T-helper 1 cell treated with Interleukin-12 subunit alpha and Interleukin-12 subunit beta and Interleukin-4 antibody, amounts not matched to agents 30 μg/mL and 1 μg/mL, for 36 hours (primary cell): ENCODE measurements at regions not wholly inside any gene's neighbourhood (a gene's known extent, or its start where the extent isn't known, plus 50 kb on each side); places are given as distances from the start of the nearest gene placed in this dataset.

Source experiments
- H3K27ac Mint-ChIP-seq: one replicate; pipeline ENCODE4 v1.8.0; 2021; ENCODE audit warnings: mild to moderate bottlenecking, mixed read lengths
- H3K27me3 Mint-ChIP-seq: one replicate; pipeline ENCODE4 v1.8.0; 2021; ENCODE audit warnings: low read depth, mixed read lengths
- H3K36me3 Mint-ChIP-seq: one replicate; pipeline ENCODE4 v1.8.0; 2021; ENCODE audit warnings: low read depth, mixed read lengths
- H3K4me1 Mint-ChIP-seq: one replicate; pipeline ENCODE4 v1.8.0; 2021; ENCODE audit warnings: low read depth, mixed read lengths
- H3K4me3 Mint-ChIP-seq: one replicate; pipeline ENCODE4 v1.8.0; 2021; ENCODE audit warnings: mild to moderate bottlenecking, moderate library complexity, mixed read lengths
- H3K9me3 Mint-ChIP-seq: one replicate; pipeline ENCODE4 v1.8.0; 2021; ENCODE audit warnings: mixed read lengths

DNA sequence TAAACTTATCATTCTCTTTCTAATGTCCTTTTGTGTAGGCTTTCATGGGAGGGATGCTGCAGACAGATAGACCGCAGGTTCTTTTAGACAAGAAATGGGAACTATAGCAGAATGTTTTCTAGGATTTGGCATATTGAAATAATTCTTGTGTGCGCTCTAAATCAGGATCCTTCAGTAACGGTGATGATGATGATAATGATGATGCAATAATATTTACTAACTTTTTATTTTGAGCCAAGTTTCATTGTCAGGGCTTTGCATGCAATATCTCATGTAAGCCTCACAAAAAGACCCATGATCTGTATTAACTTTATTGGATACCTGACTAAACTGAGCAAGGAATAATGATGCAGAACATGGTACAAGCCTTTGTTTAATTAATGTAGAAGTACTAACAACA, 280.1 kb downstream of the HAO1 start:
- Mint-ChIP-seq H3K27me3 (no peaks in the 10 kb centered on the region), H3K36me3 (no peaks in the 10 kb centered on the region), H3K4me3 (no peak overlapping the region), H3K27ac (no peak overlapping the region), H3K9me3 (peaks cover 5% of the 10 kb centered on the region), H3K4me1 (no peaks in the 10 kb centered on the region)

DNA sequence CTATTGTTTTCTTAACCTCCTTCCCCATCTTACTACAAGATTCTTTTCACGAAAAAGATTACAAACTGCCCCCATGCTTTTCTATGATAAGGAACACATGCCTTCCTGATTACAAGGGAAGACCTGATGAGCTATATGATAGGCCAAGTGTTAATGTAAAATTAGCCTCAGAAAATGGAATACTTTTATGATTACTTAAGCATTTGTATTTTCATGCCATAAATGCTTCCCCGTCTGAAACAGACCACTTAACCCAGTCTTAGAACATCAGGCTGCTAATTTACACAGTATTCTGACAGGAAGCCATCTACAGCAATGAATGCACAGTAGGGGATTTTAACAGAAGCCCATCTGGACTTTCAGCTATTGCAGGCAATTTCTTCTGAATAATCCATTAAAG, 274.9 kb downstream of the HAO1 start:
- Mint-ChIP-seq H3K4me3 (no peak overlapping the region), H3K27me3 (no peaks in the 10 kb centered on the region), H3K9me3 (peaks cover 17% of the 10 kb centered on the region), H3K36me3 (no peaks in the 10 kb centered on the region), H3K27ac (no peak overlapping the region), H3K4me1 (no peaks in the 10 kb centered on the region)

DNA sequence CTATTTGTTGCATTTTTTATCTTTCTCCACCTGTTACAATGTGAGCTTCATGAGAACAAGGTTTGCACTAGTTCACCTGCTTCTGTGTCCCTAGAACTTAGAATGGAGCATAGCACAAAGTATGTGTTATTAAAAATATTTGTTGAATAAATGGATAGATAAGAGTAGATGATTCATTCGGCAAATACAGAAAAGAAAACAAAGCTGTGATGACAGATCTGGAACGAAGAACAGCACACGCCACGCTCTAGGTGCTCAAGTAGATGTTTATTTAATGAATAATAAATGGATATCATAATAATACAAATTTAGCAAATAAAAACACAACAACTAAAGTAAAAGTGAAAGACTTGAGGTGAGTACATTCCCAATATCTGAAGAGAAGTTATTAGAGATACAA, 273.1 kb downstream of the HAO1 start:
- Mint-ChIP-seq H3K27ac (no peak overlapping the region), H3K4me3 (no peak overlapping the region), H3K27me3 (no peaks in the 10 kb centered on the region), H3K36me3 (no peaks in the 10 kb centered on the region), H3K9me3 (peaks cover 16% of the 10 kb centered on the region), H3K4me1 (no peaks in the 10 kb centered on the region)

DNA sequence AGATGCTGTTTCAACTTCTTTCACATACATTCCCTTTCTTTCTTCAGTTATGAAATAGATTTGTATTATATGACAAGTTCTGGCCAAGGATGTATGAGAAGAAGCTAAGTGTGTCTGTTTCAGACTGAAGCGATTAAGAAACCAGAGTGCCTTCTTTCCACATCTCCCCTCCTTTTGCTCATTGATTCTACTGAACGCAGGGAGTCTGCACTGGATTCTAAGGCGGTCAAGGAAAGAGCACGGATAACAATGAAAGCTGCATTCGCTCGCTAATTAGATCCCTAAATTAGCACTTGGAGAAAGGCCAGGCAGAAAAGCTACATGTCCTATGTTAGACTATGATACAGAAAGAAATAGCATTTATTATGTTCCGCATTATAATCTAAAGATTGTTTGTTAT, 267.7 kb downstream of the HAO1 start:
- Mint-ChIP-seq H3K9me3 (peaks cover 3% of the 10 kb centered on the region), H3K4me3 (no peak overlapping the region), H3K27me3 (no peaks in the 10 kb centered on the region), H3K27ac (no peak overlapping the region), H3K36me3 (no peaks in the 10 kb centered on the region), H3K4me1 (no peaks in the 10 kb centered on the region)

DNA sequence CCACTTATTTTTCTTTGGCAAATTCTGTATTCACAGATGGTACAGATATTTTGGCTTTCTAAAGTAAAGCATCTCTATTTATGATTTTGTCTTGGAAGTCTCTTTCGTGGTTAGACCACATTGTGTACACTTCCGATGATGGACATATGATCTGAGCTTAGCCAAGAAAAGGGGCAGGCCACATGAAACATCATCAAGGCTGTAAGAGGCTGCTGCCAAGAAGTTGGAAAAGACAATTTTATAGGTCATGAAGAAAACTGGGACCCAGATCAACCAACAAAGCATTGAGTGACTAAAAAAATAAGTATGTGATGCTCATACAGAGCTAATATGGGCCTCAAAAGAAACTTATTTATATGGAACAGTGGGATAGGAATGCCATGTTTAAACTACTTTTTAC, 266.4 kb downstream of the HAO1 start:
- Mint-ChIP-seq H3K27me3 (no peaks in the 10 kb centered on the region), H3K27ac (no peak overlapping the region), H3K4me1 (no peaks in the 10 kb centered on the region), H3K36me3 (no peaks in the 10 kb centered on the region), H3K9me3 (peaks cover 3% of the 10 kb centered on the region), H3K4me3 (no peak overlapping the region)

DNA sequence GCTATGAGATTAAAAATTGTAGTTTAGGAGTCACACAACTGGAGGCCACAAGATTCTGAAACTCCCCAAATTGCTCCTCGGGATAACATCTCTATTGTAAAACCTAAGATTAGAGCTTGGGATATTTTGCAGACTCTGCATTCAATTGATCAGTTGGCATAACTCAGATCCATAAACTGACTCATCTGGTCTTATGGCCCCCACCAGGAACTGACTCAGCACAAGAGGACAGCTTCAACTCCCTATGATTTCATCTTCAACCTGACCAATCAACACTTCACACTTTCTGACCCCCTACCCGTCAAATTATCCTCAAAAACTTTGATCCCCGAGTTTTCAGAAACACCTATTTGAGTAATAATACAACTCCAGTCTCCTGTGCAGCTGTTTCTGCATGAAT, 257.3 kb downstream of the HAO1 start:
- no peaks in the 10 kb centered on the region for H3K27me3 Mint-ChIP-seq
- H3K36me3 Mint-ChIP-seq: no peaks in the 10 kb centered on the region
- H3K4me3 Mint-ChIP-seq: no peak overlapping the region
- no peaks in the 10 kb centered on the region for H3K9me3 Mint-ChIP-seq
- H3K4me1 Mint-ChIP-seq: no peaks in the 10 kb centered on the region
- no peak overlapping the region for H3K27ac Mint-ChIP-seq

DNA sequence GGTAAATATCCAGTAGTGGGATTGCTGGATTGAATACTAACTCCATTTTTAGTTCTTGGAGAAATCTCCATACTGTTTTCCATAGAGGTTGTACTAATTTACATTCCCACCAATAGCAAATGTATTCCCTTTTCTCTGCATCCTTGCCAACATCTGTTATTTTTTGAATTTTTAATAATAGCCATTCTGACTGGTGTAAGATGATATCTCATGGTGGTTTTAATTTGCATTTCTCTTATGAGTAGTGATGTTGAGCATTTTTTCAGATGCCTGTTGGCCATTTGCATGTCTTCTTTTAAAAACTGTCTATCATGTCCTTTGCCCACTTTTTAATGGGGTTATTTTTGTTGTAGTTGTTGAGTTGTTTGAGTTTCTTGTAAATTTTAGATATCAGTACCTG, 253.2 kb downstream of the HAO1 start:
- H3K4me1 Mint-ChIP-seq: no peaks in the 10 kb centered on the region
- H3K36me3 Mint-ChIP-seq: no peaks in the 10 kb centered on the region
- H3K9me3 Mint-ChIP-seq: peaks cover 7% of the 10 kb centered on the region
- no peak overlapping the region for H3K4me3 Mint-ChIP-seq
- no peak overlapping the region for H3K27ac Mint-ChIP-seq
- H3K27me3 Mint-ChIP-seq: no peaks in the 10 kb centered on the region

DNA sequence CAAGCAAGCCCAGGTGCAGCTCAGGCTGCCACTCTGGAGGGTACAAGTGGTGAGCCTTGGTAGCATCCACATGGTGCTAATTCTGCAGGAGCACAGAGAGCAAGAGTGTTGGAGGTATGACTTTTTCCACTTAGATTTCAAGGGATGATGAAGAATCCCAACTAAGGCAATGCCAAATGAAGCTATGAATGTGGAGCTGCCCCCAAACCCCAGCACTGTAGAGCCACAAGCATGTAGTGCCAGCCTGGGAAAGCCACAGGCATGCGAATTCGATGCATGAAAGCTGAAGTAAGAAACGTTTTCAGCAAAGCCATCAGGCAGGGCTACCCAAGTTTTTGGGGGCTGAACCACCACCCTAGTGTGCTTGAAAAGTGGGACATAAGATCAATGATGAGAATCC, 251.1 kb downstream of the HAO1 start:
- H3K27me3 Mint-ChIP-seq: no peaks in the 10 kb centered on the region
- no peak overlapping the region for H3K27ac Mint-ChIP-seq
- no peaks in the 10 kb centered on the region for H3K36me3 Mint-ChIP-seq
- H3K4me1 Mint-ChIP-seq: no peaks in the 10 kb centered on the region
- H3K9me3 Mint-ChIP-seq: peaks cover 7% of the 10 kb centered on the region
- H3K4me3 Mint-ChIP-seq: no peak overlapping the region

DNA sequence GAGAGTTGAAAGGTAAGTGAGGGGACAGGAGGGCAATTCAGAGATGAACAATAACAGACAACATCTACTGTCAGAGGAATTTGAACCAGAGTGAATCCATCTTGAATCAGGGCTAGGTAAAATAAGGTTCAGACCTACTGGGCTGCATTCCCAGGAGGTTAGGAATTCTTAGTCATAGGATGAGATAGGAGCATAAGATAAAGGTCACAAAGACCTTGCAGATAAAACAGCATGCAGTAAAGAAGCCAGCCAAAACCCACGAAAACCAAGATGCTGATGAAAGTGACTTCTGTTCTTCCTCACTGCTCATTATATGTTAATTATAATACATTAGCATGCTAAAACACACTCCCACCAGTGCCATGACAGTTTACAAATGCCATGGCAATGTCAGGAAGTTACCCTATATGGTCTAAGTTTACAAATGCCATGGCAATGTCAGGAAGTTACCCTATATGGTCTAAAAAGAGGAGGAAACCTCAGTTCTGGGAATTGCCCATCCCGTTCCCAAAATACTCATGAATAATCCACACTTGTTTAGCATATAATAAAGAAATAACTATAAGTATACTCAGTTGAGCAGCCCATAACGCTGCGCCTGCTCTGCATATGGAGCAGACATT, 248.5 kb downstream of the HAO1 start:
- H3K4me1 Mint-ChIP-seq: no peaks in the 10 kb centered on the region
- H3K36me3 Mint-ChIP-seq: no peaks in the 10 kb centered on the region
- H3K27me3 Mint-ChIP-seq: no peaks in the 10 kb centered on the region
- no peak overlapping the region for H3K4me3 Mint-ChIP-seq
- no peak overlapping the region for H3K27ac Mint-ChIP-seq
- H3K9me3 Mint-ChIP-seq: peaks cover 7% of the 10 kb centered on the region

DNA sequence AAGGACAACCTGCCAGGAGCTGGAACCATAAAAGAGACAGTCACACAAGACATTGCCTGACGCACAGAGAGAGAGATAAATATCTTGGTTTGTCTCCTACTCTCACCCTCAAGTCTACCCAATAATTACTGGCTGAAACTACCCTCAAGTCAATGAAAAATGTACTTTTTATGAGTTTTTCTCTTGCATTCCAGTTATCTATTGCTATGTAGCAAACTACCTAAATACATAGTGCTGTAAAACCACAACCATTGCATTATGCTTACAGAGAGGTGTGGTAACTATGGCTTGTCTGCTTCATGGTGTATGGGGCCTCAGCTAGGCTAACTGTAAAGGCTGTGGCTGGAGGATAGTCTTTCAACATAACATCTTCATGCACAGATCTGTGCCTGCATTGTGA, 247.8 kb downstream of the HAO1 start:
- Mint-ChIP-seq H3K4me1 (no peaks in the 10 kb centered on the region), H3K27ac (no peak overlapping the region), H3K9me3 (peaks cover 7% of the 10 kb centered on the region), H3K36me3 (no peaks in the 10 kb centered on the region), H3K27me3 (no peaks in the 10 kb centered on the region), H3K4me3 (no peak overlapping the region)

DNA sequence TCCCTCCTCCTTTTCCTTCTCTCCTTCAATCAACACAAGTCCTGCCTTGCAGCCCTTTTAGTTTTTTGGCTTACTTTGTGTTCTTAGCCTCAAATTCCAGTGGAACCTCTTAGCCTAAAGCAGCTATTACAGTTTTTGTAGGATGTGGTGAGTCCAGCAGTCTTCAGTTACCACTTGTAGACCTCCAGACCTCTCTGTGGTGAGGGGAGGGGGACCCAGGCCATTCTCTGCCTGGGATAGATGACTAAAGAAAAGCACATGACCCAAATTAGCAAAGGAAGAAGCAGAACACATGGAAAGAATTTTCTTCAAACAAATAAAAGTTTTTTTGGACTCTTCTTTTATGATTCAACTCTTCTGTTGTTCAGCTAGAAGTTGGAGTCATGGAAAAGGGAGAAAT, 246.5 kb downstream of the HAO1 start:
- Mint-ChIP-seq H3K27ac (no peak overlapping the region), H3K4me1 (no peaks in the 10 kb centered on the region), H3K9me3 (peaks cover 3% of the 10 kb centered on the region), H3K36me3 (no peaks in the 10 kb centered on the region), H3K4me3 (no peak overlapping the region), H3K27me3 (no peaks in the 10 kb centered on the region)

DNA sequence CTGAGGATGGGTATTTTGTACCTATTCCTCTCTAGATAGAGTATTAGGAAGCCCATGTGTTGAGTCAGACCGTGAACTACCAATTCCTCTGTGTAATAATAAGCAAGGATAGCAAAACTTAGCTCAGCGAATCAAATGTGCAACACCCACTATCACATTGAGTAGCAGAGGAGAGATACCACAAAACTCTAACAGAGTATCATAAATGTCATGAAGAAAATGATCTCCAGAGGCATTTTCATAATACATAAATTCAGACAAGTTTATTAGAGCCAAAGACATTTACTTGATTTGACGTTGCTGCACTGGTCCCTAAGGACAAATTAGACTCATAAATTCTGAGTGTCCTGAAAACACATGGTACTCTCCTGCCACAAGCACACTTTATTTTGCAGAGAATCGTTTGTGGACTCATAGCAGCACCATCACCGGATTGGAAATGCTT, 245.2 kb downstream of the HAO1 start:
- Mint-ChIP-seq H3K27ac (no peak overlapping the region), H3K9me3 (no peaks in the 10 kb centered on the region), H3K4me3 (no peak overlapping the region), H3K4me1 (no peaks in the 10 kb centered on the region), H3K36me3 (no peaks in the 10 kb centered on the region), H3K27me3 (no peaks in the 10 kb centered on the region)

DNA sequence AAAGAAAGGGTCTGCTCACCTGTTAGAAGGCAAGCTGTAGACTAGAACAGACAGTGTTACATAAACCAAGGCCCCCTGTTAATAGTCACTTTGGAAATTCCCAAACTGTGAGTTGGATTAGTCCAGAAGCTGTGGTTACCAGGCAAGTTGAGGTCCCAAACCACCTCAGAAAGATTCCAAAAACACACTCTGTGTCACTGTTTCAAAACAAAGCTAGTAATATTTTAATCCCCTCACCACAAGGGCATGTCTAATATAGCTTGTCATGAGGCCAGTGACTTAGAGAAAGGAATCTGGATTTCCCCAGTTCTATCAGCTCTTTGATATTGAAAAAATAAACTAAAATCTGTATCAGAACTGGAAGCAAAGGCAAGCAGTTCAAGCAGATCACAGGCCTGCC, 244.6 kb downstream of the HAO1 start:
- Mint-ChIP-seq H3K4me3 (no peak overlapping the region), H3K27ac (no peak overlapping the region), H3K4me1 (no peaks in the 10 kb centered on the region), H3K27me3 (no peaks in the 10 kb centered on the region), H3K36me3 (no peaks in the 10 kb centered on the region), H3K9me3 (peaks cover 1% of the 10 kb centered on the region)

DNA sequence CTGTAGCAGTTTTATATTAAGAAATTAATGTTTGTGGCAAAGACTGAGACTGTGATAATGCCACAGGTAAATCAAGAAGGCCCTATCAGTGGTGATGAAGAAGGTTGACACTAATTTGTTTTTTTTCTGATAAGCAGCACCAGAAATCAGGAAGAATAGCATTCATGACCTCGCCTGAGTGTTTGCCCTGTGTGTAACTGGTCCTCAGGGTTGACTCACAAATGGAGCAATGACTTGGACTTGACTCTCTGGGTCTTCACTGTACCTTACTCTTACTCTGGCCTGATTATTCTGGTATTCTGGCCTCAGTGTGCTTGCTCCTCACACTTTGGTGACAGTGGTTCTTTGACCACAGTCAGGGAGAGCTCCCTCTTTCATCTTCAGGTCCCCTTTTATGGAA, 243.9 kb downstream of the HAO1 start:
- no peaks in the 10 kb centered on the region for H3K4me1 Mint-ChIP-seq
- H3K9me3 Mint-ChIP-seq: peaks cover 4% of the 10 kb centered on the region
- H3K36me3 Mint-ChIP-seq: no peaks in the 10 kb centered on the region
- H3K27me3 Mint-ChIP-seq: no peaks in the 10 kb centered on the region
- H3K4me3 Mint-ChIP-seq: no peak overlapping the region
- H3K27ac Mint-ChIP-seq: no peak overlapping the region

DNA sequence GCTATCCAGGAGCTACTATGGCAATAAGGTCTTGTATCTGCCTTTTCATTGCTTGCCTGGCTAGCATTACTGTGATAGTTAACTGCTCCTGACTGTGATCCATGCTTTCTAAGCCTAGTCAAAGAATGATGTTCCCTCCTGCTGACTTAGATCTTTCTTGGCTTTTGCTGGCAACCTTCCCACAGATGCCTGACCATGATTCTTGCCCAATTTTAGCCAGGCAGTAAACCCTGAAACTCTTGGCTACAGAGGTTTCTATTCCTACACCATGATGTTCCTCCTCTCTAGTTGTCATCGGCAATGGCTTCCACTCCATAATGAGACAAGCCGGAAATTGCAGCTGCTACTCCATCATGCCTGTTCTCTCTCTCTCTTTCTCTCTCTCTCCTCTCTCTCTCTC, 238.1 kb downstream of the HAO1 start:
- peaks cover 17% of the 10 kb centered on the region for H3K9me3 Mint-ChIP-seq
- H3K27me3 Mint-ChIP-seq: no peaks in the 10 kb centered on the region
- no peak overlapping the region for H3K4me3 Mint-ChIP-seq
- no peaks in the 10 kb centered on the region for H3K36me3 Mint-ChIP-seq
- no peaks in the 10 kb centered on the region for H3K4me1 Mint-ChIP-seq
- H3K27ac Mint-ChIP-seq: no peak overlapping the region

DNA sequence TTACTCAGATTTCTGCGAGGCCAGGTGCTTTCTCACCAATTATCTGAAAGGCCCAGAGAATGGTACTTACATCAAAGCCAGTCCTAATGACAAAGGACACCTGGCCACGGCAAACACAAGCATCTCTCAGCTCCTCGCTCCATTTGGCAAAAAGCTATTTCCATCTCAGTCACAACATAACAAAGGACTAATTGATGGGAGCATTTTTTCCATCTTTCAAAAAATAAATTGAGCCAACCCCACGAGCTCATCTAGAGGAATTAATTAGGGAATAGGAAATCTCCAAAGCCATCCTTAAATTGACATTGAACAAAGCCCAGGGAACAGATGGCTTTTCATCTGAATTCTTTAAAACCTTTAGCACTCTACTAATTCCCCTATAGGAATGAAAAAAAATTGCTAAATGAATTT, 236.7 kb downstream of the HAO1 start:
- H3K4me3 Mint-ChIP-seq: no peak overlapping the region
- H3K36me3 Mint-ChIP-seq: no peaks in the 10 kb centered on the region
- peaks cover 17% of the 10 kb centered on the region for H3K9me3 Mint-ChIP-seq
- no peaks in the 10 kb centered on the region for H3K4me1 Mint-ChIP-seq
- no peak overlapping the region for H3K27ac Mint-ChIP-seq
- no peaks in the 10 kb centered on the region for H3K27me3 Mint-ChIP-seq
